Stimulated activated CD8-positive, alpha-beta memory T cell treated with anti-CD3 and anti-CD28 coated beads, Interleukin-7, amount 100 ng/mL, for 48 hours (primary cell): ENCODE measurements at regions not wholly inside any gene's neighbourhood (a gene's known extent, or its start where the extent isn't known, plus 50 kb on each side); places are given as distances from the start of the nearest gene placed in this dataset.
"Not testable (repeated sequence)": the region's sequence is repeated elsewhere in the genome, so short reads cannot be mapped to it uniquely, and the experiment has no call there.

Experiments
- DNase-seq, 2 donors: peaks; one replicate each; pipeline ENCODE4 v3.0.0-alpha.2; 2020; ENCODE audit warnings: low read depth in 1 of 2; ENCODE audit errors: extremely low read depth in 1 of 2

DNA sequence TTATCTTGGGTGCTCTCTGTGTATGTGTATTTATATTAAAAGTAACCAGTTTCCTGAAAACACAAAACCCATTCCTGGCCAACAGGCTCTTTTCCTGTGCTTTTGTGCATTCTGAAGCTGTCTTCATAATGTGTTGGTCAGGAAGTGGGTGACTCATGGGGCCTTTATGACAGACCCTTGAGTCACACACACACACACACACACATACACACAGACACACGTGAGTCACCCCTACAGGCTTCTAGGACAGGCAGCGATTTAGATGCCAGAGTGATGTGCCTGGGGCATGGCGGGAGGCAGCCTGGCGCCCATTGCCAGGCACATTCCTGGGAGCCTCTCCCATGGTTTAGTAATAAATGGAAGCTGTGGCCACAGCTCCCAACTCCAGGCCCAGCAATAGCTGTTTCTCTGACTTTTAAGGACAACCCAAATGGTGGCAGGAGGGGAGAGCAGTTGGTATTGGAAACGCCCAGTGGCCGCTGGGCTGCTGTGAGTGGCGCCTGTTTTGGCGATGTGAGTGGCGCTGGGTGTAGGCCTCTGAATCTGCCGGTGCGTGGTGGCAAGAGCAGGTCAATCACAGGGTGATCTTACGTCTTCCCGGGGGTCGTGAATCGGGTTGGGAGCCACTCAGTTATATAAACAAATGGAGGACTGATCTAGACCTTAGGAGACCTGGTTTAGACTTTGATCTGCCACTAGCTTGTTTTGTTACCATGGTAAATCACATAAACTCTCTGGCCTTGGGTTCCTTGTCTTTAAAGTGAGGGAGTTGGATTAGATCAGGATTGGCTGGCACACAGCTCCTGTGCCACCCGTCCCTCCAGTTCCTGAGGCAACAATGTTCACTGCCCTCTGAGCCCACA, 150.7 kb upstream of the DLX2 start:
- DNase-seq = peak; percentile 40 to 54

- DNase-seq = no peak
These were observed 154.2 kb upstream of the DLX2 start for GRCh38 chr2:172256886-172257285.

- DNase-seq = no peak
These were observed 157.1 kb upstream of the DLX2 start for GRCh38 chr2:172259827-172260226.

DNA sequence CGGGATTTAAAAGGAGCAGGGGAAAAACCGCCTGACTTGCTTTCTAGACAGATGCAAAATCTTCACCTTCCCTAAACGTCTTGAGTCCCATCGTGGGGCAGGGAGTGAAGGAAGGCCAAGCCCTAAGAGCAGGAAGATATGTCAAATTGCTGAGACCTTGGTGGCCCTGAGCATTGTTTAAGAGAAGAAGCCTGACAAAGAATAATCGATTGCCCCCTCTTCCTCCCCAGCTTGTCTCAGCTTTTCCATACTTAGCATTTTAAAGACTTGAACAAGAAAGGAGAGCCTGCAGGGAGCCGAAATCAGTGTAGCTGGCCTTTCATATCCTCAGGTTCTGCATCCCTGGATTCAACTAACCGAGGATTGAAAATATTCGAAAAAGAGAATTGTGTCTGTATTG, 157.6 kb upstream of the DLX2 start:
- no peak for DNase-seq

GRCh38 chr2:172261292-172261691, 158.6 kb upstream of the DLX2 start:
- no peak for DNase-seq

GRCh38 chr2:172262486-172262885, 159.8 kb upstream of the DLX2 start:
- no peak for DNase-seq

GRCh38 chr2:172264820-172265219, 162.1 kb upstream of the DLX2 start:
- DNase-seq = not testable (repeated sequence)

- DNase-seq = not testable (repeated sequence)
These were observed 157.7 kb upstream of the ITGA6 start for GRCh38 chr2:172269507-172270244.

DNA sequence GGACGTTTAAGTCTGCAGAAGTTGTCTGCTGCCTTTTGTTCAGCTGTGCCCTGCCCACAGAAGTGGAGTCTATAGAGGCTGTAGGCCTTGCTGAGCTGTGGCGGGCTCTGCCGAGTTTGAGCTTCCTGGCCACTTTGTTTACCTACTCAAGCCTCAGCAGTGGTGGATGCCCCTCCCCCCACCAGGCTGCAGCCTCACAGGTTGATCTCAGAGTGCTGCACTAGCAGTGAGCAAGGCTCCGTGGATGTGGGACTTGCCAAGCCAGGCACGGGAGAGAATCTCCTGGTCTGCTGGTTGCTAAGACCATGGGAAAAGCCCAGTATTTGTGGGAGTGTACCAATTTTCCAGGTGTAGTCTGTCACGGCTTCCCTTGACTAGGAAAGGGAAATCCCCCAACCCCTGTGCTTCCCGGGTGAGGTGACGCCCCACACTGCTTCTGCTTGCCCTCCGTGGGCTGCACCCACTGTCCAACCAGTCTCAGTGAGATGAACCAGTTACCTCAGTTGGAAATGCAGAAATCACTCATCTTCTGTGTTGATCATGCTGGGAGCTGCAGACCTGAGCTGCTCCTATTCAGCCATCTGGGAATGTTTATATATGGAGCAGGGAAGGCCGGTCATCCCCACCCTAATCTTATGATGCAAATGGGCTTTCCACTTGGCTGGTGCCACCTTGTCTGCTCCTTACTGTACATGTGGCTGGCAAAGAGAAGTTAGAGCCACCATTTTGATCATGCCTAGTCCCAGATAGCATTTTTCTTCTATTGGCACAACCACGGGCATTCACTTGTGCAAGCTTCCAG, 156.9 kb upstream of the ITGA6 start:
- no peak for DNase-seq

- no peak for DNase-seq
These were observed 153.3 kb upstream of the ITGA6 start for GRCh38 chr2:172273910-172274571.

GRCh38 chr2:172275239-172275638, 152.1 kb upstream of the ITGA6 start:
- DNase-seq = no peak

DNA sequence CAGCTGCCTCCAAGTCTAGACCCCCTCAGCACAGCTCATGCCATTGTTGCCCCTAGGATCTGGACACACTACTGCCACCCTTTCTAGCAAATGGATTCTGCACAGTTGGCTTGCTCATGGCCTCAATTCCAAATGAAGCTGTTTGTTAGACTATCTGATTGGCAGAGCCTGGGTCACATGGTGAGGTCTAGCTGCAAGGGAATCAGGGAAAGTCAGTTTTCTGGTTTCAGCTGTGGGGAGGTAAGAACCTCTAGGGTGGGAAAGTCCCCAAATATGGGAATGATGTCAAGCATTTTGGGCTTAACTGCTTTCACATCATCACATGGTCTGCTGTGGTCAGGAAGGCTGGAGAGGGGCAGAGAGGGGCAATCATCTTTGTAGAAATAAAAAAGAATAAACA, 150.4 kb upstream of the ITGA6 start:
- no peak for DNase-seq

GRCh38 chr2:172278667-172279066, 148.7 kb upstream of the ITGA6 start:
- no peak for DNase-seq

GRCh38 chr2:172279214-172279613, 148.2 kb upstream of the ITGA6 start:
- no peak for DNase-seq

- DNase-seq = no peak
These were observed 147.6 kb upstream of the ITGA6 start for GRCh38 chr2:172279813-172280212.

DNA sequence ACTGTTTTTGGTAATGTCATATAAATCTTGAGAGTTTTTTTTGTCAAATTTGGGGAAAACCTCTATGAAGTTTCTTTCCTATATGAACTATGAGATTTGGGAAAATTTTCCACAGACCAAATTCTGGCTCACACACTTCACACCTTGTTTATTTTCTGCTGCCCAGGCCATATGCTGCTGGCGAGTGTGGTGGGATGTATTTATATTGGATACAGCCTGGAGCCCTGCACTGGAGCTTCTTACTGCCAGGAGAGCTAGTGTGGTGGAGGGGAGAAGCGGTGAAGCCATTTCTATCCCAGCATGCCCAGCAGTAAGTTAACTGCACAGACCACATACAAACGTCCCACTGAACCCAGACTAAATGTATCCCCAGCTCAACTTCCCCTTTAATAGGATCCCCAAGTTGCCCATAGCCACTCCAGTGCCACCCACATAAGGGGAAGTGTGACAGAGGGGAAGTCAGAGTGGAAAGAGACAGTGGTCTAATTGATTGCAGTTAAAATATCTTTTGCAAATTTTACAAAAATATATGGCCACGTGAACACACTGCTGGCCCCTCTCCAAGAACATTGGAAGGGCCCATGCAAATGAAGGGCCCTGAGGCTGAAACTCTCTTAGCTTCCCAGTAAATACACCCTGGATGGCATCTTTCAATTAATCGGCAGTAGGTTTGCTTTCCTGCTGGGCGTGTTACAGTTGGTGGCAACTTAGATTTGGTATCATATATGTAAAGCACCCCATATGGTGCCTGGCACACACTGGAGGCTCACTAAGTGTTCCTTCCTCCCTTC, 146.6 kb upstream of the ITGA6 start:
- no peak for DNase-seq

GRCh38 chr2:172281648-172282570, 145.5 kb upstream of the ITGA6 start:
- no peak for DNase-seq

- no peak for DNase-seq
These were observed 144.4 kb upstream of the ITGA6 start for GRCh38 chr2:172282944-172283343.

GRCh38 chr2:172283476-172283875, 143.9 kb upstream of the ITGA6 start:
- DNase-seq = no peak
